Fibroblast of mammary gland (primary cell): ENCODE measurements at regions not wholly inside any gene's neighbourhood (a gene's known extent, or its start where the extent isn't known, plus 50 kb on each side); places are given as distances from the start of the nearest gene placed in this dataset.
"Not testable (repeated sequence)": the region's sequence is repeated elsewhere in the genome, so short reads cannot be mapped to it uniquely, and the experiment has no call there.

ENCODE experiments used
- DNase-seq: peaks from one replicate; pipeline ENCODE4 v3.0.0-alpha.2; 2010; ENCODE audit warnings: low read depth
- H3K4me3 ChIP-seq: 2 replicates; pipeline ENCODE4 v1.5.1; 2011; ENCODE audit warnings: low read depth, mild to moderate bottlenecking, low read length, moderate library complexity; ENCODE audit not compliant: control insufficient read depth
- TF ChIP-seq, protein P1 (sequence below): conservative IDR thresholded peaks from 2 replicates; pipeline ENCODE4 v1.5.1; 2011; ENCODE audit warnings: low read depth, low read length, inconsistent platforms; ENCODE audit not compliant: control insufficient read depth, insufficient read depth

DNA sequence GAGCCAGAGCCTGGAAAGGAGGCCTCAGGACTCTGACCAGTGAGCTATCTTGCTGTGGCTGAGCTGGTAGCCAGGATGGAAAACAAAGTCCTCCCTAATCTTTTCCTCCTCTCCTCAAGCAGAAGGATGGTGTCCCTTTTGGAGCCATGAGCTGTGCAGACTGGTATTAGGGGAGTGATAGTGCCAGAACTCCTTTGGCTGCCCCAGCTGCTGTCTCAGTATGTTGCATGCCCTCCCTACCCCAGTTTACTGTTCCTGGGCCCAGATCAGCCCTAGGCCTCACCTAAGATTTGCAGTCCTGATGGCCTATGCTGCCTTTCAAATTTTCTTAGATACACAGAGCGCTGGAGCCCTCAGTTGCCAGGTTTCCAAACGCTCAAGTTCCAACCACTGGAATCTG, 150.3 kb upstream of the ALG10B start:
- TF ChIP-seq, protein P1, sequence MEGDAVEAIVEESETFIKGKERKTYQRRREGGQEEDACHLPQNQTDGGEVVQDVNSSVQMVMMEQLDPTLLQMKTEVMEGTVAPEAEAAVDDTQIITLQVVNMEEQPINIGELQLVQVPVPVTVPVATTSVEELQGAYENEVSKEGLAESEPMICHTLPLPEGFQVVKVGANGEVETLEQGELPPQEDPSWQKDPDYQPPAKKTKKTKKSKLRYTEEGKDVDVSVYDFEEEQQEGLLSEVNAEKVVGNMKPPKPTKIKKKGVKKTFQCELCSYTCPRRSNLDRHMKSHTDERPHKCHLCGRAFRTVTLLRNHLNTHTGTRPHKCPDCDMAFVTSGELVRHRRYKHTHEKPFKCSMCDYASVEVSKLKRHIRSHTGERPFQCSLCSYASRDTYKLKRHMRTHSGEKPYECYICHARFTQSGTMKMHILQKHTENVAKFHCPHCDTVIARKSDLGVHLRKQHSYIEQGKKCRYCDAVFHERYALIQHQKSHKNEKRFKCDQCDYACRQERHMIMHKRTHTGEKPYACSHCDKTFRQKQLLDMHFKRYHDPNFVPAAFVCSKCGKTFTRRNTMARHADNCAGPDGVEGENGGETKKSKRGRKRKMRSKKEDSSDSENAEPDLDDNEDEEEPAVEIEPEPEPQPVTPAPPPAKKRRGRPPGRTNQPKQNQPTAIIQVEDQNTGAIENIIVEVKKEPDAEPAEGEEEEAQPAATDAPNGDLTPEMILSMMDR, result no peak
- H3K4me3 ChIP-seq, result no peak overlapping the region
- no peak for DNase-seq

DNA sequence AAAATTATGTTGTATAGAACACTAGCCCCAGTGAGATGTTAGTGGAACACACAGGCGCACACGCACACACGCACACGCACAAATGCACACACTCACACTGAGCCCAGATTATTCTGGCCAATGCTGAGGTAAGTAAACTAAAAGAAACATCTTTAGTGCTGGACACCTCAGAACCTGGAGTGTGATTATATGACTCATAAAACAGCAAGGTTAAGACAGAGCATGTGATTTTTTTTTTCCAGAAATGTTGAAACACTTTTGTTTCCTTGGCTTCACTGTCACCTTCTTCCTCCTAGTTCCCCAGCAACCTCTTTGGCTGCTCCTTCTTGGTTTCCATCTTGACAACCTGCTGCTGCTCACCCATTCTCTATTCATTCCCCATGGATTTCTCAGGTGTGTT, 141.0 kb upstream of the ALG10B start:
- no peak for DNase-seq
- TF ChIP-seq, protein P1, result no peak
- H3K4me3 ChIP-seq, result no peak overlapping the region

DNA sequence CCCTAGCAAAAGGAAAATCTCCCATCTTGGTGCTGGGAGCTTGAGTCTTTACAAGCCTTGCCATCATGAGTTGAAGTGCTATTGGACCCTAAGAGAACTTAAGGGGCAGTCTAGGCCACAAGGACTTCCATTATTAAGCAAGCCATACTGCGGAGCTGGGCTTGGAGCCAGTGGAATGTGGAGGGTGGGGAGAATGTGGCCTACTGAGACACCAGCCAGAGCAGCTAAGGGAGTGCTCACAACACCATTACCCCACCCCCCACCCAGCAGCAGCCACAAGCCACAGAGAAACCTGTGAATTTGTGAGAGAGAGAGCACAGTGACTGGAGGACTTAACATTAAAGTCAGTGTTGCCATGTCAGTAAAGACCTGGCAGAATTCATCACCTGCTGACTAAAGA, 133.0 kb upstream of the ALG10B start:
- not testable (repeated sequence) for DNase-seq, H3K4me3 ChIP-seq

DNA sequence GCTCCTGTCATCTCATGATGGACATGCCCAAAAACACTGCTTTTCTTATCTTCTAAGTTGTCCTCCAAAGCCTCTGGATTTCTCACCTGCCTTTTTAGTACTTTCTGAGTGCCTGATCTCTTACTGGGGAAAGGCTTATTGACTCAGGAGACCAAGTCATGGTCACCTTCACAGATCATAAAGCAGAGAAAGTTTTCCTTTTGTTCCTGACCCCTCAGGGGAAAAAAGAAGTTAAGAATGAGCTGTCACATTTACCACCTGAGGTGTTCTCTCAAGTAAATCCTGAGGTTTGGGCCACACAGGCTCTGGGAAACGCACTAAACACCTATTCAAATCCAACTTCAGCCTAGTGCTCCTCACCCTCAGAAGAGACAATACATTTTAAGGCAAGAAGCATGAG, 119.3 kb upstream of the ALG10B start:
- DNase-seq, H3K4me3 ChIP-seq: not testable (repeated sequence)

DNA sequence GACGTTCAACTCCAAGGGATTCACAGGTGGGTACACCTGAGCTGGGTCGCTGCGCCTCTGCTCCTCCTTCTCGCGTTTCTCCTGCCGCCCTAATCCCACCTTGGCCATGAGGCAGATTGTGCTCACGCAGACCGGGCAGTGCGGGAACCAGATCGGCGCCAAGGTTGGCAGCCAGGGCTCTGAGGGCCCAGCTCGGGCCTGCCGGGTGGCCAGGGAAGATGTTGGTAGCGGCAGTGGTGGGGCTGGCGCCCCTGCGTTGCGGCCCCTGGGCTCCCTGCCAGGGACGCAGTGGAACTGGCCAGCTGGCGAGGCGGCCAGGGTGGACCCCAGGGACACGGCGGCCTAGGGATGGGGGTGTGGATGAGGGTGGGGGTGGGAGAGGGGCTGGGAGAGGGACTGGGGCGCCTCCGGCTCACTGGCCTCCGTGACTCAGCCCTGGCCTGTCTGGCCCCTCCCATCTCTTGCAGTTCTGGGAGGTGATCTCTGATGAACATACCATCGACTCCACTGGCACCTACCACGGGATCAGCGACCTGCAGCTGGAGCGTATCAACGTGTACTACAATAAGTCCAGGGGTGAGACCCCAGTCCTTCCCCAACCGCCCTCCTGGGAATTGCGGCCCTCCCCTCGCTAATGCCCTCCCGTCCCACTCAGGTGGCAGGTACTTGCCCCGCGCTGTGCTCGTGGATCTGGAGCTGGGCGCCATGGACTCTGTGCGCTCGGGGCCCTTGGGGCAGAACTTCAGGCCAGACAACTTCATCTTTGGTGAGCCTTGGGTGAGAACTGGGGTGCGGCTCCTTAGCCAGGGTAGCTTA, 114.9 kb upstream of the ALG10B start:
- TF ChIP-seq, protein P1, result no peak
- no peak for DNase-seq
- H3K4me3 ChIP-seq, result no peak overlapping the region

DNA sequence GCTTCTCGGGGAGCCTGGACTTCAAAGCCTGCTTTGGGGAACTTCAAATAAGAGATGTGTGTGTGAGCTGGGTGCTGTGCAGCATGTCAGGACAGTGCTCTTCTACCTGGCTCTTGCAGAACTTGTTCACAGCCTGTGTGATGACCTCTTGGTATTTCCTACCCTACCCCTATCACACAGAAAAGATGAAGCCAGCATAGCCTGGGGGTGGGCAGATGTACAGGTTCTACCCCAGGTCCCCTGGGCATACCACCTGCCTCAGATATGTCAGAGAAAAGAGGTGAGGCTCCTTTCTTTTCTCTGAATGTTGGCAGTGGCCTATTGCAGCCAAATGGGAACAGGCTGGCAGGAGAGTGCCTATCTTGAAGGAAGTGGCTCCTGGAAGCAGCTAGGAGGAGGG, 111.7 kb upstream of the ALG10B start:
- no peak for DNase-seq
- H3K4me3 ChIP-seq, result no peak overlapping the region
- TF ChIP-seq, protein P1, result no peak

DNA sequence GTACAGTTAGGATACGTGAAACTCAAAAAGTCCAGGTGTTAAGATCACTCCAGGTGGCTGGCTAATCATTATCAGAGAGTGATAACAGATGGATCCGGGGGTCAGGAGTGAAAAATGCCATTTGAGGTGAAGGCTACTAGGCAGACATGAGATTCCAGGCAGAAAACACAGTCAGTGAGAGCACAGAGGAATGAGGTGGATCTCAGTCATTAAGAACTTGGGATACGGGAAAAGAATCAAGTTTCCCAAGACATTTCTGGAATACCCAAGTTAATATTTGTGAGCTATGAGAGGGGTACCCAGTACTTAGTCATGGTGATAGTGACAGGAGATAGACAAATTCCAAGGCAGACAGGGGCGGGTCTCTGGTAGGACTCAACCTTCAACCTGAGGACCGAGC, 94.6 kb upstream of the ALG10B start:
- TF ChIP-seq, protein P1, result no peak
- no peak overlapping the region for H3K4me3 ChIP-seq
- DNase-seq, result no peak

DNA sequence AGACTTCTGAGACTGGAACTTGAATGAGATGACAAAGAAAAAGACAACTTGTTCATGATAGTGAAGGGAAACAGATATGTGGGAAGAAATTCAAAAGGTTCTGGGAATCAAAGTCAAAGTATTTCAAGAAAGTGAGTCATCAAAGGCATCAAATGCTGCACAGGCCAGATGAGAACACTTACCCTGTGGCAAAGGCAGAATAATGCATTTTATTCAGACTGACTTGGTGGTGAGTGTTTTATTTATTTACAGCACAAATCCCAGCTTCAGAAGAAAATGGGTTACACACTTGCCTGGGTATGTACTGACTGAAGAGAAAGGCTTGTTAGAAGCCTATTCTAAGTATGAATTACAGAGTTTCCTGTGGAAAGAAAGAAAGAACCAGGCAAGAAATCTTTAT, 78.2 kb upstream of the ALG10B start:
- not testable (repeated sequence) for DNase-seq, H3K4me3 ChIP-seq
